Lower leg skin (tissue), 3 donors: ENCODE measurements at regions not wholly inside any gene's neighbourhood (a gene's known extent, or its start where the extent isn't known, plus 50 kb on each side); places are given as distances from the start of the nearest gene placed in this dataset.

Experiments used
- CTCF ChIP-seq, 3 donors: fragments of 450-650 bp; IDR thresholded peaks; one replicate each; pipeline ENCODE4 v1.5.1; 2016; ENCODE audit warnings: antibody characterized with exemption in 3 of 3, mild to moderate bottlenecking in 3 of 3, moderate library complexity in 2 of 3
- POLR2A ChIP-seq, 2 donors: fragments of 450-650 bp; IDR thresholded peaks; one replicate each; pipeline ENCODE4 v1.6.1; 2016 to 2017; ENCODE audit warnings: antibody characterized with exemption in 2 of 2, mild to moderate bottlenecking in 1 of 2, moderate library complexity in 1 of 2

GRCh38 chr3:159163656-159164055 lies 361.8 kb downstream of the MFSD1 start:
- no peak for TF ChIP-seq POLR2A (IDR thresholded peaks at IDR 0.05)
- no peak for TF ChIP-seq CTCF (IDR thresholded peaks at IDR 0.05)
